ENCODE measurements at regions not wholly inside any gene's neighbourhood (a gene's known extent, or its start where the extent isn't known, plus 50 kb on each side); places are given as distances from the start of the nearest gene placed in this dataset.

DNA sequence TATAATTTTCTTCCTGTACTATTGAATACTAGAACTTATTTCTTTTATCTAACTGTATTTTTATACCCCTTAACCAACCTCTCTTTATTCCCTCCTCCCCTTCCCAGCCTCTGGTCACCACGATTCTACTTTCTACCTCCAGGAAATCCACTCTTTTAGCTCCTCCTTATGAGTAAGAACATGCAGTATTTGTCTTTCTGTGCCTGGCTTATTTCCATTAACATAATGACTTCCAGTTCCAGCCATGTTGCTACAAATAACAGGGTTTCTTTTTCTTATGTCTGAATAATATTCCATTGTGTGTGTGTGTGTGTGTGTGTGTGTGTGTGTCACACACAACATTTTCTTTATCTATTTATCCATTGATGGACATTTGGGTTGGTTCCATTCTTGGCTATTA, 152.3 kb upstream of the OLIG3 start:
- intact Hi-C loops (cut with DNase I): loop anchor here in 2 of 10 donors (10.0 kb wide), 3 partner anchors 372 to 1052 kb away; no protein-coding TSS in a partner anchor
- Histone ChIP-seq H3K27me3 (no peaks in the 10 kb centered on the region), H3K4me3 (no peak overlapping the region), H3K36me3 (no peaks in the 10 kb centered on the region), H3K4me1 (peaks cover 0 to 24% (median 3%) of the 10 kb centered on the region in 9 donors), H3K27ac (no peak overlapping the region), H3K9me3 (no peaks in the 10 kb centered on the region)
- 25% methylated on average over 1 of the region's 1 CpG; no CpG with 5 or more reads in 1 of the 2 donors for WGBS, 2 donors
- no peak for DNase-seq
- no peak for ATAC-seq
- no peak for TF ChIP-seq CTCF (IDR thresholded peaks at IDR 0.05)

GRCh38 chr6:137647762-137648447, 153.7 kb upstream of the OLIG3 start:
- intact Hi-C loops (cut with DNase I): loop anchor here in 2 of 10 donors (10.0 kb wide), 3 partner anchors 373 to 1053 kb away; no protein-coding TSS in a partner anchor
- H3K27ac ChIP-seq: no peak overlapping the region

GRCh38 chr6:137650720-137651119, 156.5 kb upstream of the OLIG3 start:
- DNase-seq (no peak), ATAC-seq (peak in 5 of 8 donors; percentile 56 to 83 (median 71))
- peaks cover 0 to 24% (median 3%) of the 10 kb centered on the region in 9 donors for H3K4me1 ChIP-seq
- TF ChIP-seq CTCF (IDR thresholded peaks at IDR 0.05): no peak
- H3K27ac ChIP-seq: peak overlapping the region in 4 of 10 donors; percentile 22 to 54 (median 38)
- H3K36me3 ChIP-seq: no peaks in the 10 kb centered on the region
- intact Hi-C loops (cut with DNase I): no loop called here
- no peak overlapping the region for H3K4me3 ChIP-seq
- no peaks in the 10 kb centered on the region for H3K27me3 ChIP-seq
- H3K9me3 ChIP-seq: peaks cover 0 to 34% (median 27%) of the 10 kb centered on the region in 11 donors

More at GRCh38 chr6:137647762-137648447, 153.7 kb upstream of the OLIG3 start:
- no peak for TF ChIP-seq CTCF (IDR thresholded peaks at IDR 0.05)
- 76 to 79% methylated on average over 5 of the region's 5 CpGs for WGBS, 2 donors
- Histone ChIP-seq H3K9me3 (peaks cover 0 to 7% (median 2%) of the 10 kb centered on the region in 11 donors), H3K4me1 (peaks cover 0 to 24% (median 3%) of the 10 kb centered on the region in 9 donors), H3K4me3 (no peak overlapping the region), H3K27me3 (no peaks in the 10 kb centered on the region), H3K36me3 (no peaks in the 10 kb centered on the region)
- DNase-seq (no peak), ATAC-seq (peak in 1 of 8 donors; percentile 20)

- no peak for TF ChIP-seq CTCF (IDR thresholded peaks at IDR 0.05)
- DNase-seq (no peak), ATAC-seq (no peak)
- Histone ChIP-seq H3K4me3 (no peak overlapping the region), H3K4me1 (peaks cover 0 to 24% (median 3%) of the 10 kb centered on the region in 9 donors), H3K27me3 (no peaks in the 10 kb centered on the region), H3K9me3 (peaks cover 0 to 38% (median 31%) of the 10 kb centered on the region in 11 donors), H3K36me3 (no peaks in the 10 kb centered on the region), H3K27ac (peak overlapping the region in 1 of 10 donors; percentile 35)
- intact Hi-C loops (cut with DNase I): no loop called here
- WGBS, 2 donors: 14 to 24% methylated on average over 4 of the region's 4 CpGs
These were observed 157.0 kb upstream of the OLIG3 start for GRCh38 chr6:137651178-137651577.

Measured in heart right ventricle (tissue), 16 donors.